Duodenal mucosa (tissue), 2 donors: ENCODE measurements at regions not wholly inside any gene's neighbourhood (a gene's known extent, or its start where the extent isn't known, plus 50 kb on each side); places are given as distances from the start of the nearest gene placed in this dataset.

Source experiments
- H3K27ac ChIP-seq: one replicate; pipeline ENCODE4 v1.7.0; 2013; ENCODE audit warnings: low read depth, low read length
- H3K27me3 ChIP-seq, 2 donors: one replicate each; pipeline ENCODE4 v1.7.0; 2013; ENCODE audit warnings: low read length in 2 of 2, control low read depth in 1 of 2; ENCODE audit not compliant: insufficient read depth in 2 of 2, control insufficient read depth in 1 of 2
- H3K36me3 ChIP-seq, 2 donors: one replicate each; pipeline ENCODE4 v1.7.0; 2013; ENCODE audit warnings: low read length in 2 of 2, control low read depth in 1 of 2; ENCODE audit not compliant: insufficient read depth in 2 of 2, control insufficient read depth in 1 of 2
- H3K4me1 ChIP-seq, 2 donors: one replicate each; pipeline ENCODE4 v1.7.0; 2013; ENCODE audit warnings: low read length in 2 of 2, control low read depth in 1 of 2; ENCODE audit not compliant: insufficient read depth in 2 of 2, control insufficient read depth in 1 of 2
- H3K4me3 ChIP-seq, 2 donors: one replicate each; pipeline ENCODE4 v1.7.0; 2013; ENCODE audit warnings: low read length in 2 of 2, low read depth in 1 of 2
- H3K9ac ChIP-seq, 2 donors: one replicate each; pipeline ENCODE4 v1.7.0; 2013; ENCODE audit warnings: low read length in 2 of 2, low read depth in 1 of 2
- H3K9me3 ChIP-seq, 2 donors: one replicate each; pipeline ENCODE4 v1.7.0; 2013; ENCODE audit warnings: low read length in 2 of 2, control low read depth in 1 of 2; ENCODE audit not compliant: control insufficient read depth in 1 of 2

GRCh38 chr11:133698654-133699053, 146.7 kb downstream of the SPATA19 start:
- no peak overlapping the region for H3K9ac ChIP-seq
- no peak overlapping the region for H3K4me3 ChIP-seq
- H3K9me3 ChIP-seq: no peaks in the 10 kb centered on the region
- H3K27me3 ChIP-seq: no peaks in the 10 kb centered on the region
- H3K36me3 ChIP-seq: no peaks in the 10 kb centered on the region
- no peaks in the 10 kb centered on the region for H3K4me1 ChIP-seq
- no peak overlapping the region for H3K27ac ChIP-seq

GRCh38 chr11:133697603-133698180, 147.6 kb downstream of the SPATA19 start:
- Histone ChIP-seq H3K27ac (no peak overlapping the region), H3K9ac (no peak overlapping the region), H3K27me3 (no peaks in the 10 kb centered on the region), H3K36me3 (no peaks in the 10 kb centered on the region), H3K9me3 (no peaks in the 10 kb centered on the region), H3K4me3 (no peak overlapping the region), H3K4me1 (no peaks in the 10 kb centered on the region)

DNA sequence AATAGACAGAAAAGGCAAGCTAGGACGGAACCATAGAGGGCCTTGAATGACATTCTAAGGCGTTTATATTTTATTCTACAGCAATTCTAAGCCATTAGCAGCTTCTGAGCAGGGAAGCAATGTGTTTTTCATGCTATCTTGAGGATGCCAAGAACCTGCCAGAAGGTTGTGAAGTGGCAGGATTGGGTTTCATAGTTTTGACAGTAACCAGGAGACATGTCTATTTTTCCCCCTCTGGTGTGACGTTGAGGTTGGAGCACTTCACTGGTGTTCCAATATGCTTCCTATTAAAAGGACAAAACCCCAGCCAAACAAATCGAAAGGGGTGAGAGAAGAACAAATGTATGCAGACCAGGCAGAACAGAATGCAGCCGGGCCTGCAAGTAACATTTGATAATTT, 148.2 kb downstream of the SPATA19 start:
- Histone ChIP-seq H3K4me1 (no peaks in the 10 kb centered on the region), H3K27me3 (no peaks in the 10 kb centered on the region), H3K4me3 (no peak overlapping the region), H3K27ac (no peak overlapping the region), H3K9ac (no peak overlapping the region), H3K36me3 (no peaks in the 10 kb centered on the region), H3K9me3 (no peaks in the 10 kb centered on the region)

- H3K4me1 ChIP-seq: no peaks in the 10 kb centered on the region
- no peak overlapping the region for H3K27ac ChIP-seq
These were observed 149.9 kb downstream of the SPATA19 start for GRCh38 chr11:133695387-133695786.

GRCh38 chr11:133694701-133695100, 150.6 kb downstream of the SPATA19 start:
- H3K36me3 ChIP-seq: no peaks in the 10 kb centered on the region
- no peaks in the 10 kb centered on the region for H3K9me3 ChIP-seq
- H3K27me3 ChIP-seq: no peaks in the 10 kb centered on the region

More at GRCh38 chr11:133695387-133695786, 149.9 kb downstream of the SPATA19 start:
- Histone ChIP-seq H3K9ac (no peak overlapping the region), H3K4me3 (no peak overlapping the region), H3K9me3 (no peaks in the 10 kb centered on the region), H3K36me3 (no peaks in the 10 kb centered on the region), H3K27me3 (no peaks in the 10 kb centered on the region)

GRCh38 chr11:133693110-133693509, 152.2 kb downstream of the SPATA19 start:
- no peaks in the 10 kb centered on the region for H3K36me3 ChIP-seq
- H3K27ac ChIP-seq: no peak overlapping the region
- H3K4me3 ChIP-seq: no peak overlapping the region
- H3K9me3 ChIP-seq: no peaks in the 10 kb centered on the region
- H3K9ac ChIP-seq: no peak overlapping the region
- no peaks in the 10 kb centered on the region for H3K4me1 ChIP-seq
- no peaks in the 10 kb centered on the region for H3K27me3 ChIP-seq

More at GRCh38 chr11:133694701-133695100, 150.6 kb downstream of the SPATA19 start:
- no peaks in the 10 kb centered on the region for H3K4me1 ChIP-seq
- no peak overlapping the region for H3K4me3 ChIP-seq
- no peak overlapping the region for H3K27ac ChIP-seq
- no peak overlapping the region for H3K9ac ChIP-seq

DNA sequence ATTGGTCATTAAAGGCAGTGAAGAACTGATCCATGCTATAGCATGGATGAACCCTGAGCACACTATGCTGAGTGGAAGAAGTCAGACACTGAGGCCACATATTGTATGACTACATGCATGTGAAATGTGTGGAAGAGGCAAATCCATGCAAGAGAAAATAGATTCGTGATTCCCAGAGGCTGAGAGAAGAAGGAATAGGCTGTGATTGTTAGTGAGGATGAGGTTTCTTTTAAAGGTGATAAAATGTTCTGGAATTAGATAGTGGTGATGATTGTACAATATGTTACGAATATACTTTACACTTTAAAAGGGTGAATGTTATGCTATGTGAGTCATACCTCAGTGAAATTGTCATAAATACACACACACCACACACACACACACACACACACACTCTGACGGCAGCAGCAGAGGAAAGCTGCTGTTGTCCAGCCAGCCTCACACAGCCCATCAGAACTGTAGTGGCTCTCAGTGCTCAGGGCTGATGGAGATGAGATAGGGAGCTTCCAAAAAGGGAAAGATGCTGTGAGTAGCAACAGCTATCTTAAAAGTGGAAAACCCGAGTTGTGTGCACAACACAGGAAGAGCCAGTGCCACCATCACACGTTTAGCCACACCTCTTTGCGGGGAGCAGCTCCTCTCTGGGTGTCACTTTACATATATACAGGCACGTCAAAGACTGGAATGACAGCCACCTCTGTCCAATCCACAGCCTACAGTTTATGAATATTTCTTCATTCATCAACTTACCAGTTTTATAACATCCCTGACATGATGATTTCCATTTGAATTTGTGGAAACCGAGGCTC, 153.0 kb downstream of the SPATA19 start:
- no peaks in the 10 kb centered on the region for H3K27me3 ChIP-seq
- no peaks in the 10 kb centered on the region for H3K4me1 ChIP-seq
- H3K27ac ChIP-seq: no peak overlapping the region
- no peak overlapping the region for H3K9ac ChIP-seq
- H3K4me3 ChIP-seq: no peak overlapping the region
- no peaks in the 10 kb centered on the region for H3K36me3 ChIP-seq
- H3K9me3 ChIP-seq: no peaks in the 10 kb centered on the region

- Histone ChIP-seq H3K4me1 (no peaks in the 10 kb centered on the region), H3K36me3 (no peaks in the 10 kb centered on the region), H3K4me3 (no peak overlapping the region), H3K9me3 (no peaks in the 10 kb centered on the region), H3K27me3 (no peaks in the 10 kb centered on the region), H3K27ac (no peak overlapping the region), H3K9ac (no peak overlapping the region)
These were observed 155.5 kb upstream of the OPCML start for GRCh38 chr11:133687781-133688180.

GRCh38 chr11:133681901-133682300, 149.6 kb upstream of the OPCML start:
- Histone ChIP-seq H3K27ac (no peak overlapping the region), H3K36me3 (no peaks in the 10 kb centered on the region), H3K27me3 (no peaks in the 10 kb centered on the region), H3K4me3 (no peak overlapping the region), H3K4me1 (no peaks in the 10 kb centered on the region), H3K9me3 (no peaks in the 10 kb centered on the region), H3K9ac (no peak overlapping the region)

- H3K4me3 ChIP-seq: no peak overlapping the region
- no peaks in the 10 kb centered on the region for H3K4me1 ChIP-seq
- H3K9me3 ChIP-seq: no peaks in the 10 kb centered on the region
- no peak overlapping the region for H3K9ac ChIP-seq
- H3K27ac ChIP-seq: no peak overlapping the region
- H3K27me3 ChIP-seq: no peaks in the 10 kb centered on the region
- no peaks in the 10 kb centered on the region for H3K36me3 ChIP-seq
These were observed 147.6 kb upstream of the OPCML start for GRCh38 chr11:133679896-133680295.
